GM19023 (cell line): ENCODE measurements at regions not wholly inside any gene's neighbourhood (a gene's known extent, or its start where the extent isn't known, plus 50 kb on each side); places are given as distances from the start of the nearest gene placed in this dataset.
"Not testable (repeated sequence)": the region's sequence is repeated elsewhere in the genome, so short reads cannot be mapped to it uniquely, and the experiment has no call there.

Experiments
- ATAC-seq: cut with Tn5 transposase; IDR thresholded peaks from one replicate; pipeline ENCODE4 v1.9.1; 2021; ENCODE audit warnings: mild to moderate bottlenecking, moderate library complexity; ENCODE audit not compliant: unreplicated experiment

DNA sequence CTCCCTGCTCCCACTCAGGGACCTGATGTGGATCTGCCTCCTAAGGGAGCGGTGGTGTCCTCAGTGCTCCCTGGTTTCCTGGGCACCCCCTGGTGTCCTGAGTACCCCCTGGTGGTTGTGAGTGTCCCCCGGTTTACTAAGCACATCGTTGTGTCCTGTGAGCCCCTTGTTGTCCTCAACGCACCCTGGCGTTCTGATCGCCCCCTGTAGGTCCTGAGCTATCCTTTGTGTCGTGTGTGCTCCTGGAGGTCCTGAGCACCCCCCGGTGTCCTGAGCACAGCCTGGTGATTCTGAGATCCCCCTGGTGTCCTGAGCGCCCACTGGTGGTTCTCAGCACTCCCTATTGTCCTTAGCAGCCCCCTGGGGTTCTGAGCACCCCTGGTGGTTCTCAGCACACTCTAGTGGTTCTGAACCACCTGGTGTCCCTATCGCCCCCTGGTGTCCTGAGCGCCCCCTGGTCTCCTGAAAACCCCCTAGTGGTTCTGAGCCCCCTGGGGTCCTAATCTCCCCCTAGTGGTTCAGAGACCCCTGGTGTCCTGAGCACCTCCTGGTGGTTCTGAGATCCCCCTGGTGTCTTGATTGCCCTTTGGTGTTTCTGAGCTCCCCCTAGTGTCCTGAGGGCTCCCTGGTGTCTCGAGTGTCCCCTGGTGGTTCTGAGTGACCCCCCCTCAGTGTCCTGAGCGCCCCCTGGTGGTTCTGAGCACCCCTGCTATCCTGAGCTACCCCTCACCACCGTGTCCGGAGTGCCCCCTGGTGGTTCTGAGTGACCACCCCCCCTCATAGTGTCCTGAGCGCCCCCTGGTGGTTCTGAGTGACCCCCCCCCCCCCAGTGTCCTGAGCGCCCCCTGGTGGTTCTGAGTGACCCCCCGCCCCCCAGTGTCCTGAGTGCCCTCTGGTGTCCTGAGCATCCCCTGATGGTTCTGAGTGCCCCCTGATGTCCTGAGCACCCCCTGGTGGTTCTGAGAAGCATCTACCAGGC is 615.1 kb downstream of the TMEM121 start:
- ATAC-seq: no peak

DNA sequence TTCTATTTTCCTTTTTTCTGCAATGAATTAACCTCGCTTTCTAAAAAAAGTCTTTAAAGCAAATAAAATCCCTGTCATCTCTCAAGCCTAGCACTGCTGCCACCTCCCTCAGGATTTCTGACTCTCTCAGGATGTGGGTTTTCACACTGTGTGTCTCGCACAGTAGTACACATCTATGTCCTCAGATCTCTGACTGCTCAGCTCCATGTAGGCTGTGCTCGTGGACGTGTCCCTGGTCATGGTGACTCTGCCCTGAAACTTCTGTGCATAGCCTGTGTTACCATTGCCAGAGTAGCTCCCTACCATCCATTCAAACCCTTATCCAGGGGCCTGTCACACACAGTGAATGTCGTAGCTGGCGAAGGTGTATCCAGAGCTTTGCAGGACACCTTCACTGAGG is 619.3 kb downstream of the TMEM121 start:
- ATAC-seq: not testable (repeated sequence)

DNA sequence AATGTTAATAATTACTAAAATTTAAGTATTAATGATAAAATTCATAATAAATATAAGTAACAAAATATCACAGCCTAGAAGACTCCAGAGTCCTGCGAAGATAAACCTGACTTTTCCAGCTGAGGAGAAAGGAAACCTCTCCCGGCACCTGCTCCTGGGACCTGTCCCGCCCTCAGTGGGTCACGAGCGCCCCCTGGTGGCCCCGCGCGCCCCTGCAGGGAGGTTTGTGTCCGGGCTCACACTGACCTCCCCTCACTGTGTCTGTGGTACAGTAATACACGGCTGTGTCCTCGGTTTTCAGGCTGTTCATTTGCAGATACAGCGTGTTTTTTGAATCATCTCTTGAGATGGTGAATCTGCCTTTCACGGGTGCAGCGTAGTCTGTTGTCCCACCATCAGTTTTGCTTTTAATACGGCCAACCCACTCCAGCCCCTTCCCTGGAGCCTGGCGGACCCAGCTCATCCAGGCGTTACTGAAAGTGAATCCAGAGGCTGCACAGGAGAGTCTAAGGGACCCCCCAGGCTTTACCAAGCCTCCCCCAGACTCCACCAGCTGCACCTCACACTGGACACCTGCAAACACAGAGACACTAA is 627.1 kb downstream of the TMEM121 start:
- not testable (repeated sequence) for ATAC-seq

DNA sequence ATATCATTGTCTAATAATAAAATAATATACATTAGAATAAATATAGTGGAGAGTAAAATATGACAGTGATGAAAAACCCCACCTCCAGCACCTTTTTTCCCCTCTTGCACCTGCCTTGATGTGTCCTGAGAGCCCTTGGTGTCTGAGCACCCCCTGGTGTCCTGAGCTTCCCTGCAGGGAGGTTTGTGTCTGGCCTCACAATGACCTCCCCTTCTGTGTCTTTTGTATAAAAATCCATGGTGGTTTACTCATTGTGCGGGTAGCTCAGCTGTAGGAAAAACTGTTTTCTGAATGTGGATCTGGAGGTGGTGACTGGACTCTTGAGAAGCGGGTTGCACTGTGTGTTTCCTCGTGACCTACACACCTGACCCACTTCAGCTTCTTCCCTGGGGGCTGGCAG is 636.9 kb downstream of the TMEM121 start:
- no peak for ATAC-seq

DNA sequence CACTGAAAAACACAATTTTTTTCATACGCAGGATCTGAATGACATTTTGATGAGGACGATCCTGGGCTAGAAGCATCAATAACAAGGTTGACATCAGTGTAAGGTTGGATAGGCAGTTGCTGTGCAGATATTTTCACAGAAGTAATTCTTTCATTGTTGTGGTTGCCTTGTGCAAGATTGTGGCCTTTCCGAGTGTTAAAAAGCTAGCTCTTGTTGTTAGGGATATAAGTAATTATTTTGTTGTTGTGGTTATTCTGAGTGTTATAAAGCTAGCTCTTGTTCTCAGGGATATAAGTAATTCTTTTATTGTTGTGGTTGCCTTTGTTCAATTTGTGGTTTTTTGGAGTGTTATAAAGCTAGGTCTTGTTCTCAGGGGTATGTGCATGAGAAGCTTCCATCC is 637.4 kb downstream of the TMEM121 start:
- ATAC-seq: not testable (repeated sequence)

DNA sequence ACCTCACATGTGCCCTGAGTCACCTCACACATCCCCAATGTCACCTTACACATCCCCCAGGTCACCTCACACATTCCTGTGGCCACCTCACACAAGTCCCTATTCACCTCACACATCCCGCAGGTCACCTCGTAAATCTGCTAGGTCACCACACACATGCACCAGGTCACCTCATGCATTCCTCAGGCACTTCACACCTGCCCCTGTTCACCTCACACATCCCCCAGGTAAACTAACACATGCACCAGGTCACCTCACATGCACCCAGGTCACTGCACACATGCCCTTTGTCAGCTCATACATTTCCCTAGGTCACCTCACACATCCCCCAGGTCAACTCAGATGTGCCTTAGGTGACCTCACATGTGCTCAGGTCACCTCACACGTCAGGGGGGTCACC is 639.8 kb downstream of the TMEM121 start:
- ATAC-seq: no peak

DNA sequence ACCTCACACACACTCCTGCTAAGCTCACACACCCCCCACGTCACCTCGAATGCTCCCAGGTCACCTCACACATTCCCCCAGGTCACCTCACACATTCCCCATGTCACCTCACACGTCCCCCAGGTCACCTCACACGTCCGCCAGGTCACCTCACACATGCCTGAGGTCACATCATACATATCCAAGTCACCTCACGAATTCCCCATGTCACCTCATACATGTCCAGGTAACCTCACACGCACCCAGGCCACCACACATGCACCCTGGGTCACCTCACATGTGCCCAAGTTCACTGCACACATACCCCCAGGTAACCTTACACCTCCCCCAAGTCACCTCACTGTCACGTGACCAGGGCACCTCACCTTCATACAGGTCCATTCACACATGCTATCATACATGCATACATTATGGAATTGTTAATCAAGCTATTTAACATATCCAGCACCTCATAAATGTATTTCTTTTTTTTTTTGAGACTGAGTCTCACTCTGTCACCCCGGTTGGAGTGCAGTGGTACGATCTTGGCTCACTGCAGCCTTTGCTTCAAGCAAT is 640.3 kb downstream of the TMEM121 start:
- no peak for ATAC-seq

DNA sequence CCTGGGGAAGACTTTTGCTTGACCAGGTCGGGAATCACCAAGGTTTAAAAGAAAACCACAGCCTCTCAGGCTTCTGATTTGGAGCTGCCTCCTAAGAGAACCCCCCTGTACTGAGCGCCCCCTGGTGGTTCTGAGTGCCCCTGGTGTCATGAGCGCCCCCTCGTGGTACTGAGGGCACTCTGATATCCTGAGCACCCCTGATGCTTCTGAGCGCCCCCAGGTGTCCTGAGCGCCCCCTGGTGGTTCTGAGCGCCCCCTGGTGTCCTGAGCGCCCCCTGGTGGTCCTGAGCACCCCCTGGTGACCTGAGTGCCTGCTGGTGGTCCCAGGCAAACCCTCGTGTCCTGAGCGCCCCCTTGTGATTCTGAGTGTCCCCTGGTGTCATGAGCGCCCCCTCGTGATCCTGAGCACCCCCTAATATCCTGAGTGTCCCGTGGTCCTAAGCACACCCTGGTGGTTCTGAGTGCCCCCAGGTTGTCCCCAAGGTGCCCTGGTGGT is 643.8 kb downstream of the TMEM121 start:
- ATAC-seq: not testable (repeated sequence)

DNA sequence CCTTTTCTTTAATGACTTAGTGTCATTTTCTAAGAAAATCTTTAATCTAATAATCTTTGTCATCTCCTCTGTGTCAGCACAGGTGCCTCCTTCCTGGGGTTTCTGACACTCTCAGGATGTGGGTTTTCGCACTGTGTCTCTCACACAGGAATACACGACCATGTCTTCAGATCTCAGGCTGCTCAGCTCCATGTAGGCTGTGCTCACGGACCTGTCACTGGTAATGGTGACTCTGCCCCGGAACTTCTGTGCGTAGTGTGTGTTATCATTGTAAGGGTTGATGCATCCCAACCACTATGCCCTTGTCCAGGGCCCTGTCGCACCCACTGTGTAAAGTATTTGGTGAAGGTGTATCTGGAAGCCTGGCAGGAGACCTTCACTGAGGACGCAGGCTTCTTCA is 647.8 kb downstream of the TMEM121 start:
- ATAC-seq: no peak

DNA sequence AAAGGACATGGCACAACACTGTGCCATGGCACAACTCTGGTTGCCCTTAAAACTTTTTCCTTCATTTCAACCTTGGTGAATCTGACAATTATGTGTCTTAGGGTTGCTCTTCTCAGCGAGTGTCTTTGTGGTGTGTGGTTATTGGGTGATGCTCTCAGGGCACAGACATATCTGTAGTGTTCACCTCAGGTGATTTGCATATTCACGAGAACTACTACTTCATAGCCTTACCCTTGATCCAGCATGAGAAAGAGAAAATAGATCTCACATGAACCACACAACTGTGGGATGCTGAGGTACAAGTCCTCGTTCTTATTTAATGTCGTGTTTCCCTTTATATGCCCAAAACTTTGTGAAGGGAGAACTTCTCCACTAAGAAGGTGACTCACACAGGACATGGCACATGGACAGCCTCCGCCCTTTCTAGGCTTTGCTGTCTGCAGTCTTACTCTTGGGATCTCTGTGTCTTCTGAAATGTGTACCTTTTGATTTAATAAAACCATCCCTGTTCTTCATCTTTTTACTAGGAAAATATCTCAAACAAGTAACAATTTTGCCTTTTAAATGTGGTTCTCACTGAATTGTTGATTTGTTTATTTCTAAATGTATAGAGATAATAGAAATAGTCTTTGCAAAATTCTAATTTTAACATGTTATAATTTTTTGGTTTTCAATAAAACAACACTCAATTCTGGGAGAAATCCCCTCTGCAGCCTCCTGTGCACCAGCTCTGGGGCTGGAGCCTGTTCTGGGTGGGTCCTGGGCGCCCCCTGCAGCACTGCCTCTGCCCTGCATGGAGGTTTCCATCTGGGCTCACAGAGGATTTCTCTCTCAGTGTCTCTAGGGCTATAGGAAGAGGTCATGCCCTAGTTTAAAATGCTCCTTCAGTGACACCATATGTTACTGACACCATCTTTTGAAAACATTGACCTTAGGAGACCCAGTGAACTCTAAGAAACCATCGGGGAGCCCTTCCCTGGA is 651.2 kb downstream of the TMEM121 start:
- not testable (repeated sequence) for ATAC-seq

DNA sequence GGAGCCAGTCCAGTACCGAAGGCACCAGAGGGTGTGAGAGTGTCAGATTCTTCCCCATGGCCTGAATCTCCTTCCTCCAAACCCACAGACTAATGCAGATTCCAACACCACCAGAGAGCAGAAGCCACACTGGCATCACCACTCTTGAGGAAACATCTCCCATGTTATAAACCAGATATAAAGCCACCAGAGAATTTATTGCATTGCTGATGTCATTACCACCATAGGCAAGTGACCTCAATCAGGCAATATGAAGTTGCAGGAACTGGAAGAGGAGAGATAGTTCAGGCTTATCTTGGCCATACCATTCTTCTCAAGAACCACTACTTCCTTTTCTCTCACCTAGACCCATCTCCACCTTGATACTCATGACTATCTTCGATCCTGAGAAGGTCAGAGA is 653.4 kb downstream of the TMEM121 start:
- no peak for ATAC-seq

DNA sequence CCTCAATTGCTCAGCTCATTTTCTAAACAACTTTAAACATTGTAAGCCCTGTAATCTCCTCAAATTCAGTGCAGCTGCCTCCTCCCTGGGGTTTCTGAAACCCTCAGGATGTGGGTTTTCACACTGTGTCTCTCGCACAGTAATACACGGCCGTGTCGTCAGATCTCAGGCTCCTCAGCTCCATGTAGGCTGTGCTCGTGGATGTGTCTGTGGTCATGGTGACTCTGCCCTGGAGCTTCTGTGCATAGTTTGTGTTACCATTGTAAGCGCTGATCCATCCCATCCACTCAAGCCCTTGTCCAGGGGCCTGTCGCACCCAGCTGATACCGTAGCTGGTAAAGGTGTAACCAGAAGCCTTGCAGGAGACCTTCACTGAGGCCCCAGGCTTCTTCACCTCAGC is 658.4 kb downstream of the TMEM121 start:
- ATAC-seq: not testable (repeated sequence)

DNA sequence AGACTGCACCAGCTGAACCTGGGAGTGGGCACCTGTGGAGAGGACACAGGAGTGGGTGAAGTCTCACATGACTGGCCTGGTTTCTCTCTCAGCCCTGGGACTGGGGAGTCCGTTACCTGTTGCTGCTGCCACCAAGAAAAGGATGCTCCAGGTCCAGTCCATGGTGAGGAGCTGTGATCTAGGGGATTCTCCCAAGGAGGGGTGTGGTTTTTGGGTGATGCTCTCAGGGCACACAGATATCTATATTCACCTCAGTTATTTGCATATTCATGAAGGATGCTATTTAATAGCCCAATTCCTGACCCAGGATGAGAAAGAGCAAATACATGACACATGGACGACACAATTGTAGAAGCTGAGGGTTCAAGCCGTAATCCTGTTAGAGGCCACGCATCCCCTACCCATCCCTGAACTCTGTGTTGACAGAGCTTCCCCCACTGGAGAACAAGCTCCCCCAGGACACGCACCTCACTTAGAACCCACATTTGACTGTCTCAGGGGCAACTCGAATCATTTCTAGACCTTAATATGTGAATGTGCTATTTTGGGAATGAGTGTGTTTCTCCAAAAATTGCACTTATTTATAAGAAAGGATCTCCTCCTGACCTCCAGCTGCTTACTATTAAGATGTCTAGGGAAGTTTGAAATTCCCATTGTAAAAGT is 658.9 kb downstream of the TMEM121 start:
- not testable (repeated sequence) for ATAC-seq

DNA sequence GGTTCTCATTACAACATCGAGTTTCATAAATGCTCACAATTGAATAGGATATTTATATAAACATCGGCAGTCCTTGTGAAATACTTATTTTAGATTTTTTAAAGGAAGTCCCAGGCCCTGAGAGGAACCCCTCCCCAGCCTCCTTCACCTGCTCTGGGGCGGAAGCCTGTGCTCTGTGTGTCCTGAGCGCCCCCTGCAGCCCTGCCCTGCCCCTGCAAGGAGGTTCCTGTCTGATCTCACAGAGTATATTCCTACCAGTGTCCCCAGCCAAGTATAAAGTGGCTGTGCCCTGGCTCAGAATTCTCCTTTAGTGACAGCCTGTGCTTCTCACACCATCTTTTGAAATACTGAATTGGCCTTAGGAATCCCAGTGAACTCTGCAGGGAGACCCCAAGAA is 659.5 kb downstream of the TMEM121 start:
- ATAC-seq: no peak

DNA sequence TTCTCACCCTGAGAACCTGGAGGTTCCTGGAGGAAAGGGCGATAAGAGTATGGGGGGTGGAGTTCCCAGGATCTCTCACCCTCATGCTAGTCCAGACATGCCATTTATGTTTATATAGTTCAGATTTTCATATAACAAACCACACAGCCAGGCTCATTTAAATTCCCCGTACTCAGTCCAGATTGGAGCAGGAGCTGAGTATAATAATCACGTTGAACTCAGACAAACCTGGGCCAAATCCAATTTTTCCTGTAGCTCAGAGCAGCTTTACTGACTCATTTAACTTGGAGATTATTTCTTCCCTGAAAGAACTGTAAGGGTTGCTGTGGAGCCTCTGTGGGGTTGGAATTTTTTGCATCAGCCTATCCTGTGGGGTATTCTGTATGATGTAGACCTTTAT is 660.8 kb downstream of the TMEM121 start:
- ATAC-seq: no peak

DNA sequence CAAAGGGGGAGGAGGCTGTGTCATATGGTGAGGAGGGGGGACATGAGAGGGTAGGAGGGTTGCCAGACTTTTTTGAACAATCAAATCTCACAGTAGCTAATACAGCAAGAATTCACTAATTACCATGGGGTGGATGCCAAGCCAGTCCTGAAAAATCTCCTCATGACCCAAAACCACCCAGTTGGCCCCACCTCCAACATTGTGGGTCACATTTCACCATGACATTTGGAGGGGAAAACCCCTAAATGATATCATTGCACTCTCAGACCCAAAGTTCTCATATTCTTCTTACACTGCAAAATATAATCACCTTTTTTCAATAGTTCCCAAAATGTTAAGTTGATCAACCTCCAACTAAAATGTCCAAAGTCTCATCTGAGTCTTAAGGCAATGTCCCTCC is 666.3 kb downstream of the TMEM121 start:
- not testable (repeated sequence) for ATAC-seq

DNA sequence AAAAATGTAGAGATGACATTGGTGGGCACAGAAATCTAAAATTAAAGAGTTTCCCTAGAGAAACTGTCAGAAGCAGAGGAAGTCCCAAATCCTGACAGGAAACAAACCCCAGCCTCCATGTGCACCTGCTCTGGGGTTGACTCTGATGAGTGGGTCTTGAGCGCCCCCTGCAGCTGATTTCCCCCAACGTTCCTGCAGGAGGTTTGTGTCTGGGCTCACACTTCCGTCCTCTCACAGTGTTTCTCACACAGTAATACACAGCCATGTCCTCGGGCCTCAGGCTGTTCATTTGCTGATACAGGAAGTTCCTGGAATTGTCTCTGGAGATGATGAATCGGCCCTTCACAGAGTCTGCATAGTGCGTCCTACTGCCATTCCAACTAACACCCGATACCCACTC is 670.1 kb downstream of the TMEM121 start:
- not testable (repeated sequence) for ATAC-seq

DNA sequence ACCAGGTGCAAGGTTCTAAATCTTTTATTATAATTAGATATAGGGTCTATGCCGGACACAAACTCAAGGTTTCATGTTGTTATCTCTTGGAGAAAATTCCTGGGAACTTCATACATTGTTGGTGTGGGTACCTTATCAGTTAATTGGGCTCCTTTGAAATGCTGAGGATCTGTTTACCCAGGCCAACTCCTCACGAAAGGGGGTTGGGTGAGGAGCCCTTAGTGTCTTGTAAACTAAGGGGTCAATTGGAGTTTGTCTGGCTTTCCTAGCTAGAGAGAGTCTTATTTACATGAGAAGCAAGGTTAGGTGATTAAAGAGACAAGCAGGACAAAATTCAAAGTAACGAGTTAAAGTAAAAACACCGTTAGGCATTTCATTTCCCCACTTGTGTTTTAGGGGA is 670.9 kb downstream of the TMEM121 start:
- not testable (repeated sequence) for ATAC-seq

DNA sequence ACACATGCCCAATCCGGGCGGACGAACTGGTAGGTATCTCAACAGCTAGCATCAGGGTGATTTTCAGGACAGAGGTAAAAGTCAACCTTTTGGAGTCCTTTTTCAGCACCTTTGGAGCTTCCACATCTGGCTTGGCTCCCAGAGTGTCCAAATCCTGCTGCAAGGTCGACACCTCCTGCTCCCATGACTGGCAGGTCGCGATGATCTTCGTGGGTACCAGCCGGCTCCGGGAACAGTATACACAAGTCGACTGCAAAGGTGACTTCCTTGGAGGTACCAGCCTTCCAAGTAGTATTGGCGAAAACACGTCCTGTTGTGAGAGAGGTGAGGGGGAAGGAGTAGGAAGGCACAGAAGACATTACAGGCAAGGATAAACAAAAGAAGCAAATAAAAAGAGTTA is 672.7 kb downstream of the TMEM121 start:
- no peak for ATAC-seq
